ENCODE measurements at regions not wholly inside any gene's neighbourhood (a gene's known extent, or its start where the extent isn't known, plus 50 kb on each side); places are given as distances from the start of the nearest gene placed in this dataset.

- ATAC-seq (ENCODE audit: low read depth in 2 of 2) (no peak), DNase-seq (no peak)
- Mint-ChIP-seq H3K9me3 (peaks cover 0 to 7% (median 3%) of the 10 kb centered on the region in 7 donors), H3K4me1 (no peaks in the 10 kb centered on the region), H3K27me3 (no peaks in the 10 kb centered on the region), H3K27ac (no peak overlapping the region), H3K36me3 (no peaks in the 10 kb centered on the region), H3K4me3 (no peak overlapping the region)
- Histone ChIP-seq H3K27ac (ENCODE audit: insufficient read depth, low read length, poor library complexity, severe bottlenecking) (no peak overlapping the region), H3K9me3 (ENCODE audit: control insufficient read depth in 2 of 2, low read length in 2 of 2) (no peaks in the 10 kb centered on the region), H3K4me1 (ENCODE audit: control insufficient read depth, insufficient read depth, low read length, poor library complexity, severe bottlenecking) (no peaks in the 10 kb centered on the region), H3K36me3 (ENCODE audit: control insufficient read depth, insufficient read depth, low read length) (no peaks in the 10 kb centered on the region), H3K27me3 (ENCODE audit: control insufficient read depth, insufficient read depth, low read length) (no peaks in the 10 kb centered on the region), H3K4me3 (ENCODE audit: low read depth, low read length) (no peak overlapping the region)
Observed at GRCh38 chr3:180311242-180311641, 274.5 kb upstream of the PEX5L start.

GRCh38 chr3:180316321-180316720 is 279.6 kb upstream of the PEX5L start:
- ATAC-seq (ENCODE audit: low read depth in 2 of 2) (no peak), DNase-seq (no peak)
- H3K9me3 Mint-ChIP-seq = peaks cover 0 to 4% (median 0%) of the 10 kb centered on the region in 7 donors
- Histone ChIP-seq H3K9me3 (ENCODE audit: control insufficient read depth in 2 of 2, low read length in 2 of 2) (no peaks in the 10 kb centered on the region), H3K4me1 (ENCODE audit: control insufficient read depth, insufficient read depth, low read length, poor library complexity, severe bottlenecking) (no peaks in the 10 kb centered on the region), H3K4me3 (ENCODE audit: low read depth, low read length) (no peak overlapping the region), H3K36me3 (ENCODE audit: control insufficient read depth, insufficient read depth, low read length) (no peaks in the 10 kb centered on the region), H3K27ac (ENCODE audit: insufficient read depth, low read length, poor library complexity, severe bottlenecking) (no peak overlapping the region), H3K27me3 (ENCODE audit: control insufficient read depth, insufficient read depth, low read length) (no peaks in the 10 kb centered on the region)
- no peaks in the 10 kb centered on the region for H3K4me1 Mint-ChIP-seq
- H3K4me3 Mint-ChIP-seq = no peak overlapping the region
- H3K27me3 Mint-ChIP-seq = no peaks in the 10 kb centered on the region
- no peak overlapping the region for H3K27ac Mint-ChIP-seq
- no peaks in the 10 kb centered on the region for H3K36me3 Mint-ChIP-seq

- no peaks in the 10 kb centered on the region for H3K4me1 ChIP-seq (ENCODE audit: control insufficient read depth, insufficient read depth, low read length, poor library complexity, severe bottlenecking)
- no peaks in the 10 kb centered on the region for H3K27me3 ChIP-seq (ENCODE audit: control insufficient read depth, insufficient read depth, low read length)
- Mint-ChIP-seq H3K27me3 (no peaks in the 10 kb centered on the region), H3K4me1 (no peaks in the 10 kb centered on the region), H3K4me3 (no peak overlapping the region), H3K27ac (no peak overlapping the region), H3K36me3 (no peaks in the 10 kb centered on the region), H3K9me3 (peaks cover 0 to 6% (median 0%) of the 10 kb centered on the region in 7 donors)
- ATAC-seq (ENCODE audit: low read depth in 2 of 2) (no peak), DNase-seq (no peak)
- no peaks in the 10 kb centered on the region for H3K36me3 ChIP-seq (ENCODE audit: control insufficient read depth, insufficient read depth, low read length)
- no peak overlapping the region for H3K27ac ChIP-seq (ENCODE audit: insufficient read depth, low read length, poor library complexity, severe bottlenecking)
- H3K4me3 ChIP-seq (ENCODE audit: low read depth, low read length) = no peak overlapping the region
- H3K9me3 ChIP-seq (ENCODE audit: control insufficient read depth in 2 of 2, low read length in 2 of 2) = no peaks in the 10 kb centered on the region
Observed at GRCh38 chr3:180319461-180319860, 282.5 kb upstream of the TTC14 start.

- Mint-ChIP-seq H3K4me1 (no peaks in the 10 kb centered on the region), H3K9me3 (peaks cover 0 to 5% (median 0%) of the 10 kb centered on the region in 7 donors), H3K27me3 (no peaks in the 10 kb centered on the region), H3K27ac (no peak overlapping the region), H3K4me3 (no peak overlapping the region), H3K36me3 (no peaks in the 10 kb centered on the region)
- no peaks in the 10 kb centered on the region for H3K27me3 ChIP-seq (ENCODE audit: control insufficient read depth, insufficient read depth, low read length)
- H3K27ac ChIP-seq (ENCODE audit: insufficient read depth, low read length, poor library complexity, severe bottlenecking) = no peak overlapping the region
- H3K9me3 ChIP-seq (ENCODE audit: control insufficient read depth in 2 of 2, low read length in 2 of 2) = no peaks in the 10 kb centered on the region
- DNase-seq (no peak), ATAC-seq (ENCODE audit: low read depth in 2 of 2) (no peak)
- no peak overlapping the region for H3K4me3 ChIP-seq (ENCODE audit: low read depth, low read length)
- no peaks in the 10 kb centered on the region for H3K4me1 ChIP-seq (ENCODE audit: control insufficient read depth, insufficient read depth, low read length, poor library complexity, severe bottlenecking)
- no peaks in the 10 kb centered on the region for H3K36me3 ChIP-seq (ENCODE audit: control insufficient read depth, insufficient read depth, low read length)
Observed at GRCh38 chr3:180320631-180321030, 281.3 kb upstream of the TTC14 start.

- no peaks in the 10 kb centered on the region for H3K27me3 ChIP-seq (ENCODE audit: control insufficient read depth, insufficient read depth, low read length)
- H3K27ac ChIP-seq (ENCODE audit: insufficient read depth, low read length, poor library complexity, severe bottlenecking) = no peak overlapping the region
- no peaks in the 10 kb centered on the region for H3K4me1 Mint-ChIP-seq
- H3K9me3 Mint-ChIP-seq = peaks cover 0 to 5% (median 0%) of the 10 kb centered on the region in 7 donors
- H3K36me3 Mint-ChIP-seq = no peaks in the 10 kb centered on the region
- no peak overlapping the region for H3K27ac Mint-ChIP-seq
- no peak for ATAC-seq (ENCODE audit: low read depth in 2 of 2)
- no peak overlapping the region for H3K4me3 ChIP-seq (ENCODE audit: low read depth, low read length)
- no peak for DNase-seq
- no peaks in the 10 kb centered on the region for H3K36me3 ChIP-seq (ENCODE audit: control insufficient read depth, insufficient read depth, low read length)
- H3K4me3 Mint-ChIP-seq = no peak overlapping the region
- H3K27me3 Mint-ChIP-seq = no peaks in the 10 kb centered on the region
- no peaks in the 10 kb centered on the region for H3K9me3 ChIP-seq (ENCODE audit: control insufficient read depth in 2 of 2, low read length in 2 of 2)
- no peaks in the 10 kb centered on the region for H3K4me1 ChIP-seq (ENCODE audit: control insufficient read depth, insufficient read depth, low read length, poor library complexity, severe bottlenecking)
Observed at GRCh38 chr3:180321534-180321933, 280.4 kb upstream of the TTC14 start.

- Mint-ChIP-seq H3K36me3 (no peaks in the 10 kb centered on the region), H3K4me3 (peak overlapping the region in 1 of 4 donors; percentile 16), H3K27me3 (no peaks in the 10 kb centered on the region), H3K9me3 (peaks cover 0 to 5% (median 0%) of the 10 kb centered on the region in 7 donors), H3K27ac (no peak overlapping the region), H3K4me1 (no peaks in the 10 kb centered on the region)
- Histone ChIP-seq H3K4me1 (ENCODE audit: control insufficient read depth, insufficient read depth, low read length, poor library complexity, severe bottlenecking) (no peaks in the 10 kb centered on the region), H3K4me3 (ENCODE audit: low read depth, low read length) (no peak overlapping the region), H3K27ac (ENCODE audit: insufficient read depth, low read length, poor library complexity, severe bottlenecking) (no peak overlapping the region), H3K9me3 (ENCODE audit: control insufficient read depth in 2 of 2, low read length in 2 of 2) (no peaks in the 10 kb centered on the region), H3K36me3 (ENCODE audit: control insufficient read depth, insufficient read depth, low read length) (no peaks in the 10 kb centered on the region), H3K27me3 (ENCODE audit: control insufficient read depth, insufficient read depth, low read length) (no peaks in the 10 kb centered on the region)
- no peak for ATAC-seq (ENCODE audit: low read depth in 2 of 2)
- DNase-seq = no peak
Observed at GRCh38 chr3:180322829-180323228, 279.1 kb upstream of the TTC14 start.

- H3K27me3 ChIP-seq (ENCODE audit: control insufficient read depth, insufficient read depth, low read length) = no peaks in the 10 kb centered on the region
- DNase-seq (no peak), ATAC-seq (ENCODE audit: low read depth in 2 of 2) (no peak)
- H3K4me3 ChIP-seq (ENCODE audit: low read depth, low read length) = no peak overlapping the region
- no peaks in the 10 kb centered on the region for H3K27me3 Mint-ChIP-seq
- no peak overlapping the region for H3K4me3 Mint-ChIP-seq
- H3K9me3 Mint-ChIP-seq = peaks cover 0 to 5% (median 0%) of the 10 kb centered on the region in 7 donors
- no peak overlapping the region for H3K27ac Mint-ChIP-seq
- no peaks in the 10 kb centered on the region for H3K9me3 ChIP-seq (ENCODE audit: control insufficient read depth in 2 of 2, low read length in 2 of 2)
- no peaks in the 10 kb centered on the region for H3K36me3 Mint-ChIP-seq
- H3K36me3 ChIP-seq (ENCODE audit: control insufficient read depth, insufficient read depth, low read length) = no peaks in the 10 kb centered on the region
- H3K4me1 ChIP-seq (ENCODE audit: control insufficient read depth, insufficient read depth, low read length, poor library complexity, severe bottlenecking) = no peaks in the 10 kb centered on the region
- H3K4me1 Mint-ChIP-seq = no peaks in the 10 kb centered on the region
- no peak overlapping the region for H3K27ac ChIP-seq (ENCODE audit: insufficient read depth, low read length, poor library complexity, severe bottlenecking)
Observed at GRCh38 chr3:180324791-180325190, 277.2 kb upstream of the TTC14 start.

- no peak overlapping the region for H3K27ac ChIP-seq (ENCODE audit: insufficient read depth, low read length, poor library complexity, severe bottlenecking)
- no peak overlapping the region for H3K27ac Mint-ChIP-seq
- no peaks in the 10 kb centered on the region for H3K4me1 ChIP-seq (ENCODE audit: control insufficient read depth, insufficient read depth, low read length, poor library complexity, severe bottlenecking)
- no peak for ATAC-seq (ENCODE audit: low read depth in 2 of 2)
- peaks cover 0 to 5% (median 0%) of the 10 kb centered on the region in 7 donors for H3K9me3 Mint-ChIP-seq
- no peaks in the 10 kb centered on the region for H3K36me3 ChIP-seq (ENCODE audit: control insufficient read depth, insufficient read depth, low read length)
- no peaks in the 10 kb centered on the region for H3K36me3 Mint-ChIP-seq
- H3K4me1 Mint-ChIP-seq = no peaks in the 10 kb centered on the region
- H3K9me3 ChIP-seq (ENCODE audit: control insufficient read depth in 2 of 2, low read length in 2 of 2) = no peaks in the 10 kb centered on the region
- no peak overlapping the region for H3K4me3 Mint-ChIP-seq
- DNase-seq = no peak
- H3K27me3 ChIP-seq (ENCODE audit: control insufficient read depth, insufficient read depth, low read length) = no peaks in the 10 kb centered on the region
- H3K4me3 ChIP-seq (ENCODE audit: low read depth, low read length) = no peak overlapping the region
- H3K27me3 Mint-ChIP-seq = no peaks in the 10 kb centered on the region
Observed at GRCh38 chr3:180325533-180325932, 276.4 kb upstream of the TTC14 start.
